ENCODE measurements at regions not wholly inside any gene's neighbourhood (a gene's known extent, or its start where the extent isn't known, plus 50 kb on each side); places are given as distances from the start of the nearest gene placed in this dataset.
A peak's percentile ranks its signal among the peaks of the same experiment; 100 is the strongest.

DNA sequence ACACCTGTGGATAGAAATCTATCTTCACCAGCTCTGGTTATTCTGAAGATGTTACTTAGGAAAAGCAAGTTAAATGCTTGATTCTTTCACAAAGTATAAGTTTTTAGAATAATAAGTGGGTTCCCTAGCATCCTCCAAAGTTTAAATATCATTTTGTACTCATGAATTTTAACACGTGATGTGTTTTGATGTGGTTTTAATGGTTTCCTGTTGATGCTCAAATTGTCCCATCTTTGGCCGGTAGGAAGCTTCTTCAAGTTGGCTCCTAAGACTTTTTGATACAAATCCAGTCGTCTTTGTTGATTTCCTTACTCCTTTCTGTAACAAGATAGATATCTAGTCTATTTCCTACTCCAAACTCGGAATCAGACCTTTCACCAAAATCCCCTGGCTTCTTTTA, 94.5 kb upstream of the STXBP5 start:
- TF ChIP-seq, protein P1, sequence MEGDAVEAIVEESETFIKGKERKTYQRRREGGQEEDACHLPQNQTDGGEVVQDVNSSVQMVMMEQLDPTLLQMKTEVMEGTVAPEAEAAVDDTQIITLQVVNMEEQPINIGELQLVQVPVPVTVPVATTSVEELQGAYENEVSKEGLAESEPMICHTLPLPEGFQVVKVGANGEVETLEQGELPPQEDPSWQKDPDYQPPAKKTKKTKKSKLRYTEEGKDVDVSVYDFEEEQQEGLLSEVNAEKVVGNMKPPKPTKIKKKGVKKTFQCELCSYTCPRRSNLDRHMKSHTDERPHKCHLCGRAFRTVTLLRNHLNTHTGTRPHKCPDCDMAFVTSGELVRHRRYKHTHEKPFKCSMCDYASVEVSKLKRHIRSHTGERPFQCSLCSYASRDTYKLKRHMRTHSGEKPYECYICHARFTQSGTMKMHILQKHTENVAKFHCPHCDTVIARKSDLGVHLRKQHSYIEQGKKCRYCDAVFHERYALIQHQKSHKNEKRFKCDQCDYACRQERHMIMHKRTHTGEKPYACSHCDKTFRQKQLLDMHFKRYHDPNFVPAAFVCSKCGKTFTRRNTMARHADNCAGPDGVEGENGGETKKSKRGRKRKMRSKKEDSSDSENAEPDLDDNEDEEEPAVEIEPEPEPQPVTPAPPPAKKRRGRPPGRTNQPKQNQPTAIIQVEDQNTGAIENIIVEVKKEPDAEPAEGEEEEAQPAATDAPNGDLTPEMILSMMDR (IDR thresholded peaks at IDR 0.05; ENCODE audit: low read depth, low read length): no peak
- H3K4me3 ChIP-seq (ENCODE audit: low read depth, low read length): no peak overlapping the region

DNA sequence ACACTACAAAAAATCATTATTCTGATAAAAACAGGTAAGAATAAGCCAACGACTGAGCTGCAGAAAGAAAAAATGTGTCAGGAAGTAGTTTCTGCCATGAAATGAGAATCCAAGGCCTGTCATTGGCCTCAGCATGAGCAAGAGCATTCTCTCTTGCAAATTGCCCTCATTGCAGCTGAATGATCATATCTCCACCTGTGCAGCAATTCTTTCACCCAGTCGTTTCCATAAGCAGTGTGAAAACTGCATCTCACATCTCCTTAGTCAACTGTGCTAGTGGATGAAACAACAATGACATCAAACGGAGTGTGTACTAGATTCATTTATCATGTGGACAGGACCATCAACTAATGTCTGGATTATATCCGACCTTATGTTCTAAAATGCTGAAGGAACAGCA, 88.2 kb upstream of the STXBP5 start:
- H3K4me3 ChIP-seq (ENCODE audit: low read depth, low read length): no peak overlapping the region
- TF ChIP-seq, protein P1 (IDR thresholded peaks at IDR 0.05; ENCODE audit: low read depth, low read length): no peak

DNA sequence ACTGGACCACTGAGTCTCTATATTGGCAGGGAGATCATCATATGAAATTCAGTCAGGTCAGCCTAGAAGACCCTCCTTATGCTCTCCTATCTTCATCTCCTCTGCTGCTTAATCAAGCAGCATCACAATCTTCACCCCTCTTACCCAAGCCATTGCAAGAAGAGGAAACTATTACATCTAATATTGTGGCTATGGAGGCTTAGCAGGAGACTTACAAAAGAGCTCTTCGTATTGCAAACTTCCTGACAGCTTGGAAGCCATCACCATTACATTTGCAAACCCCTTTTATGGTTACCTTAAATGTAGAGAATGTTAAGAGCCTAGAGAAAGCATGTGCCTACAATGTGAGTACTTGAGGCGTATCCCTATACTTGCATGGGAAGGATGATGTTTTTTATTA, 87.2 kb upstream of the STXBP5 start:
- no peak overlapping the region for H3K4me3 ChIP-seq (ENCODE audit: low read depth, low read length)
- TF ChIP-seq, protein P1 (IDR thresholded peaks at IDR 0.05; ENCODE audit: low read depth, low read length): no peak

DNA sequence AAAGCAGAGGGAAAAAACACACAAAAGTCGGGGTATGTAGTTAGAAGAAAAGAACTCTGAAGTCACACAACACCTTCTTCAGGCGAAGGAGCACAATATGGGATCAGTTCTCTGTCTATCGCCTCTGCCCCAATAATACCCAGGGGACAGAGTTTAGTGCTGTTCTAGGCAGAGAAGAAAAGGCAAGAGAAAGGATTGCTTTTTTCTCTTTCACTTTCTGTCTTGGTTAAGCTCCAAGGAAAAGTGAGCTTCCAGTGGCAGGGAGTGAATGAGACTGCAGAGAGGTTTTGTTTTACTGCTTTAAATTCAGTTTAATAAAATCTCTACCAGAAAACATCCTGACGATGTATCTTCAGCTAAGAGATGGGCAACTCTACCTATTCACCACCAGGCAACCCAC, 86.6 kb upstream of the STXBP5 start:
- peak overlapping the region; percentile 27 for H3K4me3 ChIP-seq (ENCODE audit: low read depth, low read length)
- TF ChIP-seq, protein P1 (IDR thresholded peaks at IDR 0.05; ENCODE audit: low read depth, low read length): no peak

DNA sequence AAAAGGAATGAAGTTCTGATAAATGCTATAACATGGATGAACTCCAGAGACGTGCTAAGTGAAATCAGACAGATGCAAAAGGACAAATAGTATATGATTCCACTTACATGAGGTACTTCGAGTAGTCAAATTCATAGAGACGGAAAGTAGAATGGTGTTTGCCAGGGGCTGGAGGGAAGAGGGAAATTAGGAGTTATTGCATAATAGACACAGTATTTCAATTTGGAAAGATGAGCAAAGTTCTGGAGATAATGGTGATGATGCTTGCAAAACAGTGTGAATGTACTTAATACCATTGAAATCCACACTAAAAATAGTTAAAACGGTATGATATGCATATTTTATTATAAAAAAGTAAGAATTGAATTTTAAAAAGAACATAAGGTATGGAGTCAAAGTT, 84.9 kb upstream of the STXBP5 start:
- TF ChIP-seq, protein P1 (IDR thresholded peaks at IDR 0.05; ENCODE audit: low read depth, low read length): no peak

DNA sequence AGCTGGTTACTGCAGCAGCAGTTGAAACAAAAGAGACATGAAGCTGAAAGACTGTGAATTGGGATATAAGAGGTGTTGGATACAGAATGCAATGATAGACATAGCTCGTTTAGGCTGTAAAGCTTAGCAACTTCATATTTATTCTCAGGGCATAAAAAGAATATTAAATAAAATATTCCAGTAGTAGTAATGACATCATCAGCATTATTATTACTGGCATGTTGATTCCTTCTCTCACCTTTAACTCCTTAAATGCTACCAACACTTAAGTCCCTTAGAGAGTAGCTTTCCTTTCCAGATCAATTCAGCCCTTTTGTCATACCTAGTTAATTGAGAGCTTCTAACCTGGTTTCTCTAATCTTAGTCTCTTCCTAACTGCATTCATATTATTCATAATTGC, 81.4 kb upstream of the STXBP5 start:
- H3K4me3 ChIP-seq (ENCODE audit: low read depth, low read length): no peak overlapping the region
- TF ChIP-seq, protein P1 (IDR thresholded peaks at IDR 0.05; ENCODE audit: low read depth, low read length): no peak

More for the DNA sequence above, 84.9 kb upstream of the STXBP5 start:
- no peak overlapping the region for H3K4me3 ChIP-seq (ENCODE audit: low read depth, low read length)

DNA sequence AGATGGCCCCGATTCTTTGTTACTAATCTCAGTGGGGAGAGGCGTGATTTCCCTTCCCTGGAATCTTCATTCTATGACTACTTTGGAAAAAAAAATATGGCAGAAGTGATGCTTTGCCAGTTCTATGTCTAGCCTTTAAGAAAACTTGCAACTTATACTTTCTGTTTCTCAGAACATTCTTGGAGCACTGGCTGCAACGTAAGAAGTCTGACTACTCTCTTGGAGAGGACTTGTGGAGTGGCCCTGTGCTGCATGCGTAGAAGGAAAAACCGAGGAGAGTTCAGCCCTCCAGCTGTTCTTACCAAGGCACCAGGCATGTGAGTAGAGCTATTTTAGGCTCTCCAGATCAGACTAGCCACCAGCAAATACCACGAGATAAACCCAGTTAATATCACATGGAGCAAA, 77.6 kb upstream of the STXBP5 start:
- H3K4me3 ChIP-seq (ENCODE audit: low read depth, low read length): no peak overlapping the region
- TF ChIP-seq, protein P1 (IDR thresholded peaks at IDR 0.05; ENCODE audit: low read depth, low read length): no peak

Measured in WI38 (cell line).